NCI-H69 (cell line): ENCODE measurements at regions not wholly inside any gene's neighbourhood (a gene's known extent, or its start where the extent isn't known, plus 50 kb on each side); places are given as distances from the start of the nearest gene placed in this dataset.
"Not testable (repeated sequence)": the region's sequence is repeated elsewhere in the genome, so short reads cannot be mapped to it uniquely, and the experiment has no call there.

Experiments
- DNase-seq: peaks from one replicate; lab custom pipeline; 2025; lab: John Stamatoyannopoulos, UW

DNA sequence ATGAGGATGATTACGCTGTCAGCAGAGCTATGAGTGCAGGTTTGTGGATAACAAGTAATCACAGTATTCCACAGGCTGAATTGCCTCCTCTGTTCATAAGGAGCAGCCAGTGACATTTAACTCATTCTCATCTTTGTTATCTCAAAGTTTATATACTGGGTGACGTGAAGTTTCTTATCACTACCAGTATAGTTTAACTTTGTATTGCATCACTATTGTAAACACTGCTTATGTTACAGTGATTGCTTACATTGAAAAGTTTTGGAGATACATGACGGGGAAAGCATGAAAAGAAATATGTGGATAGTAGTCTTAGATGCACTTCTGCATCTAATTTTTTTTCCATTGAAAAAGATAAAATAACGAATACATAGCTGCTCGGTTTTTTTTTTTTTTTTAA, 429.7 kb downstream of the VGLL3 start:
- DNase-seq, result no peak

DNA sequence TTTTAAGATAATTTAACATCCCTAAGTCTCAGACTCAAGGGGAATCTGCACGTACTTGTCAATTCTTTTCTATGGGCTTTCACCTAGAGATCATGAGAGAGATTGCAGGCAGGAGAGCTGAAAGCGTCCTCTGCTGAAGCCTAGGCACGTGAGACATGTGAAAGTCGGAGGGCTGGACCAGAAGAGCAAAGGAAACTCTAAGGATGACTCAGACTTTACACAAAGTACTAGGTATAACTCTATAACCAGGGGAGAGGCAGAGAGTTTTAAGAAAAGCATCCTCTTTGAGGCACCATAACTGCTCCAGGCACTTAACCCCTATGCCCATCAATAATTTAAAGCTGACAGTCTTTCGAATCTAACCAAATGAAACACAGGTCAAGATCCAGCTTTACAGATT, 436.6 kb downstream of the VGLL3 start:
- DNase-seq, result peak; percentile 60

DNA sequence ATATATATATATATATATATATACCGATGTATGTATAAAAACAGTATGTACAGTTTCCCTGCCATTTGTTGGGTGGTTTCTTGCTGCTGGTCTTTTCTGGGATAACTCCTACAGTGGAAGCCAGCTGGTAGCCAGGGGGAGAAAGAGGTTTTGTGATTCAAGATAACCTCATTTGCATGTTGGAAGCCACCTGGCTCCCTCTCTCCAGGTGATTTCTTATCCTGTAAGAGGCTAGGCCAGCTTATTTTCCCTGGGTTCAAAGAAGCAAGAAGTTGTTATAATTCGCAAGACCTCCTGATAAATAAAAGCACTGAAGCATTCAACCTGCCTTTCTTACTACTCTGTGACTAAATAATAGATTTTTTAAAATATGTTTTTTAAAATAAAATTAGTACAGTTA, 443.3 kb downstream of the VGLL3 start:
- peak; percentile 33 for DNase-seq

DNA sequence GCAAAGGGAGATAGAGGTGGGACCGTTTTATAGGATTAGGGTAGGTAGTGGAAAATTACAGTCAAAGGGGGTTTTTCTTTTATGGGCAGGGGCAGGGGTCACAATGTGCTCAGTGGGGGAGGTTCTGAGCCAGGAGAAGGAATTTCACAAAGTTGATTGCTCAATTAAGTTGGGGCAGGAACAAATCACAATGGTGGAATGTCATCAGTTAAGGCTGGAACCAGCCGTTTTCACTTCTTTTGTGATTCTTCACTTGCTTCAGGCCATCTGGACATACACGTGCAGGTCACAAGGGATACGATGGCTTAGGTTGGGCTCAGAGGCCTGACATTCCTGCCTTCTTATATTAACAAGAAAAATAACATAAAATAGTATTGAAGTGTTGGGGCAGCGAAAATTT, 453.8 kb downstream of the VGLL3 start:
- DNase-seq, result no peak

DNA sequence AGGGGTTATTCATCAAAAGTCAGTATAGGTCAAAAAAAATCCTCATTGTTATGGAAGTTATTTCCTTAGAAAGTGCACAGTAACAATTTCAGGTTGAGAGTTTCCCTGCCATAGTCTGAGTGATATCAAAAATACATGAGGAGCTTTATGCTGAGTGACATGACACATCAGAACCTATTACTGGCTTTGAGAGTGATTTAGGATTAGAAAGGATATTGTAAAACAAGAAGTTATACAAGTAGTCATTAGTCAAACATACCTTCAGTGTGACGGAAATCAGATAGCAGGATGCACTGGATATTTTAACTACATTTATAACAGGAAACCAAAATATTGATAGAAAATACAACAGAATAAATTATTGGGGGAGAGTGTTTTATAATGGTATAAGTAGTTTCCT, 471.1 kb downstream of the VGLL3 start:
- DNase-seq, result no peak

DNA sequence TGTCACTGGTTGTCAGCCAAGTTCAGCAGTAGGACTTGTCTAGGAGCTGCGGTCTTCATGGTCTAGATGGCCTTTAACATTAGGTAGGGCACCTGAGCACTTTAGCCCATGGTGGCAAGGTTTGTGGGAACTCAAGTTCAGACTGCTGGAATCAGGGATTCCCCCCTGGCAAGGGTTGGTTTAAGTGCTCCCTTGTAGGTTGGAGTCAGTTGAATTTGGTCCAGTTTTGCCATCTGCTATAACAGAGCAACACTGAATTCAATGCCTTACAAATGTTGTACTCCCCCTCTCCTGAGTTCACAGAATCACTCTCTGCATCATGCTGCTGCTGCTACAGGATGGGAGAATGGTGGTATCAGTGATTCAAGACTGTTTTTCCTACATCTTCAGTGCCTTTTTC, 509.3 kb downstream of the VGLL3 start:
- DNase-seq, result no peak

DNA sequence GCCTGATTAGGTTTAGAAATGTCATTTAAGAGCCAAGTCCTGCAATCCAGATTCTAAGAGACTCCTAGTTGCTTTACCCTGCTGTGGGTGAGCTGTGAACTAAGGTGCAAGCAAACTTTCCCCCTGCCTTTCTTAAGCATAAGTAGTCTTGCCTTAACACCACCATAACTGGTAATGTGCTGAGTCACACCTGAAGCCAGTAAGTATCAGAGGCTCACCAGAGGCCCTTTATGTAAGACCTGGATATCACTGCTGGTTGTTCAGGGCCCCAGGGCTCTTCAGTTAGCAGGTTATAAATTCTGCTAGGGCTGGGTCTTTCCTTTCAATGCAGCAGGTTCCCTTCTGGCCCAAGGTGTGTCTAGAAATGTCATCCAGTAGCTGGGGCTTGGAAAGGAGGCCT, 509.9 kb downstream of the VGLL3 start:
- no peak for DNase-seq

DNA sequence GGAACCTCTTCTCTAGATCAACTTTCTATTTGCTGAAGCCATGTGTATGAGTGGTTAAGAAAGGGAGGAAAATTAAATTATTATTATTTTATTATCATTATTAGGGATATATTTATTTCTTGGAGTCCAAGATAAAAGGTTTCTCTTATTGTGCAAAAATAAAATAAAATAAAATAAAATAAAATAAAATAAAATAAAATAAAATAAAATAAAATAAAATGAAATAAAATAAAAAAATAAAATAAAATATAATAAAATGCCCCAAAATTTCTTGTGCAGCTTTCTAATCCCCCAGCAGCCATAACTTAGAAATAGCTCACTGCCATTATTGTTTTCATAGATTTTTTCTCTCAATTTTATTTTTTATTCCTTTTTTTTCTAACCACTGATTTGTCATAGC, 526.8 kb downstream of the VGLL3 start:
- DNase-seq, result no peak

DNA sequence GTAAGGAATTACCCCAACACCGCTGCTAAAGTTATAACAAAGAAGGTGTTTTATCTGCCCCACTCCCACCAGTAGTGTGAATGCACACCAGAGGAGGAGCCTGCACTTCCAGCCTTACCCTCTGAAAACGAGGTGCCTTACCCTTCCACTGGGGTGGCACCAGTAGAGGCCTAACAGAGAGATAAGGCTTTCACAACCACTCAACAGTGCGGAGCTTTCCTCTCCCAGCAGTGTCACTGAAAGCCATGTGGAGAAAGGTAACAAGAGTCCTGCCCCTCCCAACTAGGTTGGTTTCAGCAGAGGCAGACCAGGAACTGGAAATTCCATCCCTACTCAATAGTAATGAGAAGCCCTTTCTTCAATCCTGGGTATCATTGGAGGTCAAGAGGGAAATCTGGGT, 539.2 kb downstream of the VGLL3 start:
- DNase-seq, result no peak

DNA sequence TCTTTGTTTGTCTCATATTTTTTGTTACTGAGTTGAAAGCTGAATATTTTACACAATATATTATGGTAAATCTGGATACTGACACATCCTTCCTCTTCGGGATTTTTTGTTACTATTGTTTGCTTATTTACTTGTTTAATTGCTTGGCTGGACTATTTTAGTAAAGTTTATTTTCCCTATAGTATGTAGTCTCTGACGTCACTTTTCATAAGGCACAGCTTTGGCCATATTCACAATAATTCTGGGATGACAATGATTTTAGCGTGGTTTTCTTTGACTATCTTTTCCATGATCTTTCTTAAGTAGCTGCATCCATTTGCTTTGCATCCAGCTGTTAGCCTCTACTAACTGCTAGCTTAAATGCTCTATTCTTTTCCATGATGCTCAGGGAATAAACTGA, 552.4 kb downstream of the VGLL3 start:
- DNase-seq, result no peak

DNA sequence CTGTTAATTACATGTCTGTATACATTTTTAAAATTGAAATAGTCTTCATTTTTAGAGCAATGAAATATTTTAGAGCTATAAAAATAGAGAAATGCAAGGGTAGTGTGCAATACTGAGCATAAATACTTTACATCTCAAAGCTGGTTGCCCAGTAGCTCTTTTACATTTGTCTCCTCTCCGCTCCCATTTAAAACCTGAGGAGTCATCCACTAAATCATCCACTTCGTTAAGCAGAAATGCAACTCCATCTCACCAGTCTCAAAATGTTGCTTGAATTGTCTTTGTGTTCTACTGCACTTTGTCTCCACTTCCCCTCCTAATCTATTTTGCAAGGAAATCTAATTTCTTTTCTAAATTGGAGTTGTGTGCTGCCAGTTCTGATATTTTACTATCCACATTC, 563.6 kb downstream of the VGLL3 start:
- DNase-seq, result no peak

DNA sequence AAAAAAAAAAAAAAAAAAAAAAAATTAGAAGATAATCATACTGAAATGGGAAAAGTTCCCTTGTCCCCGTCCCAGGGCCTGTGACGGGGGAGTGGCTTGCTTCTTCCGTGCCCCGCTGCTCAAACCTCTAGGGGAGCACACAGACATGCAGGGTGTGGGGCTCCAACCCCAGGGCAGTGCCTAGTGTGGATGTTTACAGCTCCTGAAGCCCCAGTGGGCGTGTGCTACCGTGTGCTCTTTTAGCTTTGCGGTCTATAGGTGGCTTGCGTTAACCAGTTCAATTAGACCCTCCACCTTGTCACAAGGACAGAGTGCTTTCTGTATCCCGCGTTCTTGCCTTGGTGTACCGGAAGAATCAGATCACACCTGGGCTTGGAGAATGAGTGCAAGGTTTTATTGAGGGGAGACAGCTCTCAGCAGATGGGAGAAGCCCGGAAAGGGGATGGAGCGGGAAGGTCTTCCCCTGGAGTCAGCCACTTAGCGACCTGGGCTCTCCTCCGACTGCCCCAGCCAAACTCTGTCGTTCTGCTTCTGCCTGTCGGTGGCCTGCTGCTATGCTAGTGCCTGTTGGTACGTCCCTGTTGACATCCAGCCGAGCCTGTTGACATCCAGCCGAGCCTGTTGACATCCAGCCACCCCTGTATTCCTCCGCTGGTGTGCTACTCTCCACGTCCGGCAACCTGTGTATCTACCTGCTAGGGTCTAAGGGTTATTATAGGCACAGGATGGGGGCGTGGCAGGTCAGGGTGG, 569.8 kb downstream of the VGLL3 start:
- DNase-seq, result no peak

DNA sequence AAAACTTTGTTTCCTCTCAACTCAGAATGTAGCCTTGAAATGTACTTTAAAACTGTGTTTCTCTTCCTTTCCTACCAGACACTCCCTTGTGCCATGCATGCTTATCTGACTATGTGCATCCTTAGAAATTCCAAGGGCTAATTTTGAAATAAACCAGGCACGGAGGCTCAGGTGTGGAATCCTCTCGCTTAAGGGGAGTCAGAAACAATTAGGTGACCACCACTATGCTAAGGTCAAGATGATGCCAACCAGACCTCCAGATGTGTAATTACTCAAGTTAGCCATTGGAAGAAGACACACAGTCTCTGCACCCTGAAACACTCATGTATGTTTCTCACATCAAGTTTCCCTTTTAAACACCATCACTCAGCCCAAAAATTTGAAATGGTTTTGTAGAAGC, 572.1 kb downstream of the VGLL3 start:
- DNase-seq, result no peak

DNA sequence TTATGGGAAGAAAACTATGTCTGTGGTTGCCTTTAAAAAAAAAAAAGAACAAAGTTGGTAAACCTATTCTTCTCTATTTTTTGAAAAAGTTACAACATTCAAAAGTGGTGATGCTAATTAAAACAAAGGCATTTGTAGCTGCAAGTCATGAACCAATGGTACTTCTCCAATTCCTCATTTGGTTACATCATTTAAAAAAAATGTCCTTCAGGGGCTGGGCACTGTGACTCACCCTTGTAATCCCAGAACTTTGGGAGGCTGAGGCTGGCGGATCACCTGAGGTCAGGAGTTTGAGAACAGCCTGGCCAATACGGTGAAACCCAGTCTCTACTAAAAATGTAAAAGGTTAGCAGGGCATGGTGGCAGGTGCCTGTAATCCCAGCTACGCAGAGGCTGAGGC, 574.6 kb downstream of the VGLL3 start:
- DNase-seq, result no peak

DNA sequence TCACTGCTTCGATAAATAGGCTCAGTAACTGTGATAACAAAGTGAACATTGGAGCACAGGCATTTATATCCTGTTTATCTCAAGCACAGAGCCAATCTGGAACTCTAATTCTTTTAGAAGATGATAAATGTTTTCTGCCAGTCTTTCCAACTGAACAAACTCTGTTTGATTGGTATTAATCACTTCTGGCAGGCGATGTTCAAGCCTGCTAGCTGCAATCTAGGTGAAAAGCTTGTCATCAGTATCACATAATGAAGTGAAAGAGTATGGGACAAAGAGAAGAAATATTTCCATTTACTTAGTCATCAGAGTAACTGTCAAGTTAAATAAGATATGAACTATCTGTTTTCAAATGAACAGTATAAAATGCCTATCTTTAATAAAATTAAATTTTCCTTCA, 577.3 kb downstream of the VGLL3 start:
- no peak for DNase-seq

DNA sequence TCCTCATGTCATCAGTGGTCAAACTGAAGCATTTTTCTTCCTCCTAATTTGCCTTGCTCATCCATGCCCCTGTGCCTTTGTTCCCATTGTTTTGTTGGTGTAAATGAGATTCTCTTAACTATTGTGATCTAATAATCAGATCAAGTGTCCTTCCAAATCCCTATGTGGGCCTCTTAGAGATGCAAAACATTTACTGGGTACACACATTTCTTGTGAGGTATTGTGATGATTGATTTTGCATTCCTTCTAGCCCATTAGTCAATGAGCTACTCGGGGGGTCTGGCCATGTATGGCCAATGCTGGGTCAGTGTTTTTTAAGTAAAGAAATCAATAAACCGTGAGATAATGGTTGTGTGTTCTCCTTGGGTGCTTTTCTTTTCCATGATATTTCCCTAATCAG, 580.4 kb downstream of the VGLL3 start:
- DNase-seq, result no peak

DNA sequence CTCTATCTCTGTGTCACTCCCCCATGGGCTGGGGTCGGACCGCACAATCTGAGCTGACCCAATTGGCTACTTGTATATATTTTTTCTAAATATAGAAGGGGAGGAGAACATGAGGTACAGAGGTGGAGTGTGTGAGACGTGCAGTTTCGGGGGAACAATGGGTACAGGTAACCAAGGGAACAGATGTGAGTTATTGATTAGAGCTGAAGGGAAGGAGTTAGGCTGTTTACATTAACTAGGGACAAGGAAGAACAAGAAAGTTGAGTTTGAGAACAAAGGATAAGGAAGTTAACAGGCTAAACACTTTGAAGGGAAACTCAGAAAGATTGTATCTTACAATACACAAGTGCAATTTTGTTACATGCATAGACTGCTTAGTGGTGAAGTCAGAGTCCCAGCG, 601.2 kb downstream of the VGLL3 start:
- not testable (repeated sequence) for DNase-seq

DNA sequence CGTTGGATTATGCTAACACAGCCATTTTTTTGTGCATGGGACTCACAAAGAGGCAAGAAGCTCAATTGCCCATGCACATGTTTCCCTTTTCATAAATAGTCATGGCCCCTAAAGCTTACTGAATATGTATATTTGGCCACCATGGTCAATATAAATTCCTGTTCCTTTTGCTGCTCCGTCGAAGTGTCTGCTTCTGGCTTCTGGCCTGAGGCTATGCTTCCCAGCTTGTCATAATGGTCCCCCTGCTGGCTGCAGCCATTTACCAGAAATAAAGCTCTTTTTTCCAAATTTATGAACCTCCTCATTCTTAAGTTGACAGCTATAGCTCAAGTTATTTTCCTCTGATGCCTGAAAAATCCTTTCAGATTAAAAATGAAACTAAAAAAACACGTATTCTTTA, 602.1 kb downstream of the VGLL3 start:
- DNase-seq, result peak; percentile 67

DNA sequence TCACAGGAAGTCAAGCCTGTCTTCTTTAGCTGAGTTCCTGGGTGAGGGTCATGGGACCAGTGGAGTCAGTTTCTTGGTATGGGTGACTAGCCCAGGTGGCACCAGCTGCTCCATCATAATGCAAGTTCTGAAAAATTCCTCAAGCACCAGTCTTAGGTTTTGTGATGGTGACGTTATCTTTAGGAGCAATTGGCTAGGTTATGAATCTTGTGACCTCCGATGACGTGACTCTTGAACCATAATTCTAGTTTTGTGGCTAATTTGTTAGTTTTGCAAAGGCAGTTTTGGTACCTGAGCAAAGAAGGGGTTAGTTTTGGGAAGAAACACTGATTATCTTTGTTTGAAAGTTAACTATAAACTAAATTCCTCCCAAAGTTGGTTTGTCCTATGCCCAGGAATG, 608.4 kb downstream of the VGLL3 start:
- no peak for DNase-seq

DNA sequence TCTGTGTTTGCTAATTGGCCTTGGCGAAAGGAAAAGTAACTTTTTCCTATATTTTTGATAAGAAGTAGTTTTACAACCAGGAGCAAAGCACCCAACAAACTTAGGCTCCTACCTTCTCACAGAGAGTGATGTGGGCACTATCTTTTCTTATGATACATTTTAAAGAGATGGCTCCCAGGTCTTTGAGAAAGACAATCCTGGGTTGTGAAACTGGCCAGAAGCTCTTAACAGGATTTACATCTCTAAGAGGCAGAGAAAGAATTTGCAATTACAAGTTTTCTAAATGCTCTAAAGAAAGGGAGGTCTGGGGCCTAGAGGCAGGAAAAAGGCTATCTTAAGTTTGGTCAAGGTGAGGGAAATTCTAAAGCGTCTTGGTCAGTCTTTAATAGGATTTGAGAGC, 609.7 kb downstream of the VGLL3 start:
- DNase-seq, result no peak

DNA sequence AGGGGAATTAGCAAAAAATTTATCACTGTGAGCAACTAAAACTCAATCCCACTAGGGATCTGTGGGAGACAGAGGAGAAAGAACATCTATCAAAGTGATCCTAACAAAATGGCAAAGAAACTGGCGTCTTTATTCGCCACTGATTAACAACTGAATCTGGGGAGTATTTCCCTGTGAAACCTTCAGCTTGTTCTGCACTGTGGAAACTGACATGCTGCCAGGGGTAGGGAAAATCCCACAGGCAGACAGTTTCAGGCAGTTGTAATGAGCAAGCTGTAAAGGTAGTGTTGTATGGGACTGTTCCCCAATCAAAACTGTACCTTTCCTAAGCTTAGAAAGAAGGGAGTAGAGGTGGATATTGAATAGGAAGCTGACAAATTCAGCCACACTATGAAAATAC, 611.7 kb downstream of the VGLL3 start:
- DNase-seq, result no peak

DNA sequence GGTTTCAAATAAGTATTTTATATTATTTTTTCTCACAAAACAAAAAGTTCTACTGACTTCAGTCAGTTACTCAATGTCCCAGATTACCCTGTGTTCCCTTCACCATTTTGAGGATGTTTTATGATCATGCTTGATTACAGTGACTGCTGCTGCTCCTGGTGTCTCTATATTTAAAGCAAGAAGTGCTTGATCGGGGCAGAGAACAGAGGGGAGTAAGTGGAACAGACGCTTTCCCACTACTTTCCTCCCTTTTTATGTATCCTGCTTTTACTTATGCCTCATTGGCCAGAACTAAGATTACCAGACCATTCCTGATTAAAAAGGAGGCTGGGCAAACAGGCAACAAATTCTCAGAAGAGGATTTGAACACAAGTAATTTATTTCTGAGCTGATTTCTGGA, 612.1 kb downstream of the VGLL3 start:
- no peak for DNase-seq

DNA sequence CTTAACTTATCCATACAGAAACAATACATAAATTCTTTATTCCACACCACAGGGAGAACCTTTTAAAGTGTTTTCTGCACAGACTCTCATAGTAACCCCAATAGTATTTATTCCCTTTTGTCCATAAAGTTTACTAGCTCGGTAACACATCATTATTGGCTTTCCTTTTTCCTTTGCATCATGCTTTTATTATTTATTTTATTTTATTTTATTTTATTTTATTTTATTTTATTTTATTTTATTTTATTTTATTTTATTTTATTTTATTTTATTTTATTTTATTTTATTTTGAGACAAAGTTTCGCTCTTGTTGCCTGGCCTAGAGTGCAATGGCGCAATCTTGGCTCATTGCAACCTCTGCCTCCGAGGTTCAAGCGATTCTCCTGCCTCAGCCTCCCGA, 655.4 kb downstream of the VGLL3 start:
- not testable (repeated sequence) for DNase-seq

DNA sequence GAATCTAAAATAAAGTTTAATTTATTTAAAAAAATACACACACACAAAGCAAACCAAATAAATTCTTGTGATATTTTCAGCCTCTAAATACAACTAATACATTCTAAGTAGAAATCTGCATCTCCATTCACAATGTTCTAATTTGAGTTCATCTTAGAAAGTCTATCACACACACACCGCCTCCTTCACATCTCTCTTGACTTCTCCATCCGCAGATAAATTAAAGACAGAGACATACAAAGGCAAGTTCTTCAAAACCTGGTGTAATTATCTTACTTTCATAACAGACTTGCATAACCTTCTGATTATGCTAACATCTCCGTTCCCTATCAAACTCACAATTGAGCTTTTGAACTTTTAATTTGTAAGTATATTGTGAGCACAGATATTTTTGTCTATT, 657.3 kb downstream of the VGLL3 start:
- DNase-seq, result no peak

DNA sequence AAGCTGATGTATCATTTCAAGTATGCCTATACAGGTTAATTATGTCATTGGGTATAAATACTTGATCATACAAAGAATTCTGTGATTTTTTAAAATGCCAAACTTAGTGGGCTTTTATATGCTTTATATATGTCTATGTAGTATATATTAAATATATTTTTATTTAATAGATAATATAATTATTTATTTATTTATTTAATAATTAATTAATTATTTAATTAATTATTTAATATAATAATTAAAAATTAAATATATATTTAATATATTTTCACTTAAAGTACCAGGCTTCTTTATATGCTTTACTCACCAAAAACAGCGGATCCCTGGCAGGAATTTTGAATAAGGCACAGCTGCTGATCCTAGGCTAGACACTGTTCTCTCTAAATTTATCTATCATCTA, 687.0 kb downstream of the VGLL3 start:
- no peak for DNase-seq
